Mesendoderm (in vitro differentiated cells): ENCODE measurements at regions not wholly inside any gene's neighbourhood (a gene's known extent, or its start where the extent isn't known, plus 50 kb on each side); places are given as distances from the start of the nearest gene placed in this dataset.
"Not testable (repeated sequence)": the region's sequence is repeated elsewhere in the genome, so short reads cannot be mapped to it uniquely, and the experiment has no call there.

ENCODE experiments used
- DNase-seq: peaks from one replicate; pipeline ENCODE4 v3.0.0; 2013
- H2AK5ac ChIP-seq: 2 replicates; pipeline ENCODE4 v1.6.1; 2013; ENCODE audit warnings: low read length, inconsistent platforms
- H2BK120ac ChIP-seq: 2 replicates; pipeline ENCODE4 v1.6.1; 2013; ENCODE audit warnings: low read depth, mild to moderate bottlenecking, low read length, moderate library complexity, mixed read lengths
- H2BK15ac ChIP-seq: replicated peaks from 2 replicates; pipeline ENCODE4 v1.6.1; 2013; ENCODE audit warnings: low read depth, mild to moderate bottlenecking, moderate library complexity
- H2BK5ac ChIP-seq: 2 replicates; pipeline ENCODE4 v1.6.1; 2013; ENCODE audit warnings: low read length, inconsistent platforms
- H3K18ac ChIP-seq: 2 replicates; pipeline ENCODE4 v1.6.1; 2013; ENCODE audit warnings: mild to moderate bottlenecking, low read length, mixed read lengths
- H3K23ac ChIP-seq: one replicate; pipeline ENCODE4 v1.6.1; 2013; ENCODE audit warnings: low read length
- H3K27ac ChIP-seq: 2 replicates; pipeline ENCODE4 v1.5.1; 2013; ENCODE audit warnings: low read depth, mild to moderate bottlenecking, inconsistent platforms, low read length, moderate library complexity
- H3K27me3 ChIP-seq: 2 replicates; pipeline ENCODE4 v1.6.1; 2013; ENCODE audit warnings: low read length, control low read depth, mild to moderate bottlenecking, inconsistent platforms; ENCODE audit not compliant: insufficient read depth, poor library complexity
- H3K36me3 ChIP-seq: 2 replicates; pipeline ENCODE4 v1.6.1; 2013; ENCODE audit warnings: low read length, inconsistent platforms; ENCODE audit not compliant: control insufficient read depth, insufficient read depth
- H3K4ac ChIP-seq: one replicate; pipeline ENCODE4 v1.6.1; 2013; ENCODE audit warnings: low read depth, mild to moderate bottlenecking, low read length, moderate library complexity
- H3K4me1 ChIP-seq: 2 replicates; pipeline ENCODE4 v1.6.1; 2013; ENCODE audit warnings: low read depth, low read length, inconsistent platforms; ENCODE audit not compliant: control insufficient read depth
- H3K4me2 ChIP-seq: 2 replicates; pipeline ENCODE4 v1.6.1; 2013; ENCODE audit warnings: low read length
- H3K4me3 ChIP-seq: 2 replicates; pipeline ENCODE4 v1.5.1; 2013; ENCODE audit warnings: mild to moderate bottlenecking, low read length
- H3K56ac ChIP-seq: one replicate; pipeline ENCODE4 v1.6.1; 2013; ENCODE audit warnings: low read length
- H3K79me1 ChIP-seq: 2 replicates; pipeline ENCODE4 v1.6.1; 2013; ENCODE audit warnings: low read length, inconsistent platforms
- H3K79me2 ChIP-seq: 2 replicates; pipeline ENCODE4 v1.6.1; 2013; ENCODE audit warnings: mild to moderate bottlenecking, low read length; ENCODE audit not compliant: control insufficient read depth, insufficient read depth
- H3K9ac ChIP-seq: 2 replicates; pipeline ENCODE4 v1.6.1; 2013; ENCODE audit warnings: low read length, inconsistent platforms
- H4K5ac ChIP-seq: one replicate; pipeline ENCODE4 v1.6.1; 2013; ENCODE audit warnings: low read length
- H4K8ac ChIP-seq: one replicate; pipeline ENCODE4 v1.6.1; 2013; ENCODE audit warnings: low read depth, mild to moderate bottlenecking, control low read depth, low read length, moderate library complexity
- WGBS: extraction: QIAGEN DNeasy Blood & Tissue Kit; methylation state at CpG from one replicate; pipeline ENCODE4 v1.1.7; 2013; ENCODE audit warnings: low lambda C conversion rate, missing lambda C conversion rate; ENCODE audit not compliant: insufficient coverage; ENCODE audit errors: extremely low coverage; 5-methylcytosine and 5-hydroxymethylcytosine counted together

GRCh38 chr1:10920063-10920626, 92.3 kb upstream of the TARDBP start:
- H3K4ac ChIP-seq, result no peak overlapping the region
- no peaks in the 10 kb centered on the region for H3K27me3 ChIP-seq
- H2BK120ac ChIP-seq, result no peak overlapping the region
- H3K23ac ChIP-seq, result no peak overlapping the region
- H3K56ac ChIP-seq, result no peak overlapping the region
- no peaks in the 10 kb centered on the region for H3K36me3 ChIP-seq
- no peaks in the 10 kb centered on the region for H3K4me1 ChIP-seq
- no CpG with 5 or more reads among the region's 9 CpGs for WGBS
- H2BK5ac ChIP-seq, result no peak overlapping the region
- H4K5ac ChIP-seq, result no peak overlapping the region
- H2BK15ac ChIP-seq, result no peak overlapping the region
- DNase-seq, result no peak
- H3K18ac ChIP-seq, result no peak overlapping the region
- H3K27ac ChIP-seq, result no peak overlapping the region
- no peak overlapping the region for H4K8ac ChIP-seq
- H3K79me2 ChIP-seq, result no peaks in the 10 kb centered on the region
- no peak overlapping the region for H3K9ac ChIP-seq
- H3K4me3 ChIP-seq, result no peak overlapping the region
- H3K4me2 ChIP-seq, result no peak overlapping the region
- no peak overlapping the region for H2AK5ac ChIP-seq
- H3K79me1 ChIP-seq, result no peaks in the 10 kb centered on the region

- not testable (repeated sequence) for H3K23ac ChIP-seq, H2BK15ac ChIP-seq, DNase-seq, H3K18ac ChIP-seq, H3K4me2 ChIP-seq, H4K5ac ChIP-seq, H3K9ac ChIP-seq, H4K8ac ChIP-seq, H3K56ac ChIP-seq, H3K4me3 ChIP-seq, H3K36me3 ChIP-seq, H2BK5ac ChIP-seq, H3K4me1 ChIP-seq, H3K79me2 ChIP-seq, H3K79me1 ChIP-seq, H2BK120ac ChIP-seq, H3K4ac ChIP-seq, H3K27ac ChIP-seq, H3K27me3 ChIP-seq, H2AK5ac ChIP-seq
- WGBS, result no CpG with 5 or more reads among the region's 8 CpGs
These were observed 90.0 kb upstream of the TARDBP start for GRCh38 chr1:10922315-10923060.

GRCh38 chr1:10924030-10924429, 88.4 kb upstream of the TARDBP start:
- no peaks in the 10 kb centered on the region for H3K27me3 ChIP-seq
- H4K8ac ChIP-seq, result no peak overlapping the region
- H3K56ac ChIP-seq, result no peak overlapping the region
- H3K4me2 ChIP-seq, result no peak overlapping the region
- WGBS, result no CpG with 5 or more reads among the region's 4 CpGs
- H3K23ac ChIP-seq, result no peak overlapping the region
- no peak overlapping the region for H4K5ac ChIP-seq
- no peak overlapping the region for H2BK120ac ChIP-seq
- no peak overlapping the region for H3K27ac ChIP-seq
- H2AK5ac ChIP-seq, result no peak overlapping the region
- H3K36me3 ChIP-seq, result no peaks in the 10 kb centered on the region
- no peak overlapping the region for H3K4ac ChIP-seq
- DNase-seq, result no peak
- H3K4me1 ChIP-seq, result no peaks in the 10 kb centered on the region
- no peak overlapping the region for H3K18ac ChIP-seq
- no peak overlapping the region for H3K4me3 ChIP-seq
- no peak overlapping the region for H3K9ac ChIP-seq
- H3K79me1 ChIP-seq, result no peaks in the 10 kb centered on the region
- no peak overlapping the region for H2BK15ac ChIP-seq
- H3K79me2 ChIP-seq, result no peaks in the 10 kb centered on the region
- no peak overlapping the region for H2BK5ac ChIP-seq

- Histone ChIP-seq H3K9ac (no peak overlapping the region), H3K4ac (no peak overlapping the region), H3K4me2 (no peak overlapping the region), H2BK120ac (no peak overlapping the region), H3K79me1 (no peaks in the 10 kb centered on the region), H3K23ac (no peak overlapping the region), H3K56ac (no peak overlapping the region), H2AK5ac (no peak overlapping the region), H3K79me2 (no peaks in the 10 kb centered on the region), H3K4me3 (no peak overlapping the region), H4K5ac (no peak overlapping the region), H3K27me3 (no peaks in the 10 kb centered on the region), H3K36me3 (no peaks in the 10 kb centered on the region), H2BK5ac (no peak overlapping the region), H3K18ac (no peak overlapping the region), H4K8ac (no peak overlapping the region), H3K27ac (no peak overlapping the region), H3K4me1 (no peaks in the 10 kb centered on the region), H2BK15ac (no peak overlapping the region)
- WGBS, result no CpG with 5 or more reads among the region's 4 CpGs
- DNase-seq, result no peak
These were observed 83.8 kb upstream of the TARDBP start for GRCh38 chr1:10928654-10929053.

GRCh38 chr1:10932088-10932487, 80.4 kb upstream of the TARDBP start:
- Histone ChIP-seq H3K79me2 (no peaks in the 10 kb centered on the region), H3K27me3 (no peaks in the 10 kb centered on the region), H3K23ac (no peak overlapping the region), H2BK120ac (no peak overlapping the region), H3K79me1 (no peaks in the 10 kb centered on the region), H3K4me2 (no peak overlapping the region), H3K27ac (no peak overlapping the region), H3K36me3 (no peaks in the 10 kb centered on the region), H3K4me3 (no peak overlapping the region), H2BK5ac (no peak overlapping the region), H4K8ac (no peak overlapping the region), H3K4me1 (no peaks in the 10 kb centered on the region), H3K4ac (no peak overlapping the region), H3K18ac (no peak overlapping the region), H4K5ac (no peak overlapping the region), H3K56ac (no peak overlapping the region), H2AK5ac (no peak overlapping the region), H2BK15ac (no peak overlapping the region), H3K9ac (no peak overlapping the region)
- no CpG with 5 or more reads among the region's 6 CpGs for WGBS
- DNase-seq, result no peak
